ENCODE measurements at regions not wholly inside any gene's neighbourhood (a gene's known extent, or its start where the extent isn't known, plus 50 kb on each side); places are given as distances from the start of the nearest gene placed in this dataset.

DNA sequence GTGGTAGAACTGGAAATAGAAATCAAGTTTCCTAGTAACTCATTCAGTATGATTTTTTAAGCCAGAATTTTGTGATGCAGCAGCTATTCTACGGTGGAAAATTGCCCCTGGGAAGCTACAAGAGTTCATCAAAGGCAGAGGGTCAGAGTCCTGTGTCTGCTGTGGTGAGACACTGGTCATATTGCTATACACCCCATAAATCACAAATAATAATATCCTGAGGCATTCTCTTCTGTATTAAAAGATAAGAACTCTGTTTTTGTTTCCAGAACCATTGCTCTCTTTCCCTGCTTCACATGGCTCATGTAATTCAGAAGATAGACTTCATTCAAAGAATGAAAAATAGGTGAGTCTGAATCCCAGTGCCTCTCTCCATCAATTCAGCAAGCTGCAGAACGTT is 188.8 kb upstream of the NOCT start:
- no peak for ATAC-seq

DNA sequence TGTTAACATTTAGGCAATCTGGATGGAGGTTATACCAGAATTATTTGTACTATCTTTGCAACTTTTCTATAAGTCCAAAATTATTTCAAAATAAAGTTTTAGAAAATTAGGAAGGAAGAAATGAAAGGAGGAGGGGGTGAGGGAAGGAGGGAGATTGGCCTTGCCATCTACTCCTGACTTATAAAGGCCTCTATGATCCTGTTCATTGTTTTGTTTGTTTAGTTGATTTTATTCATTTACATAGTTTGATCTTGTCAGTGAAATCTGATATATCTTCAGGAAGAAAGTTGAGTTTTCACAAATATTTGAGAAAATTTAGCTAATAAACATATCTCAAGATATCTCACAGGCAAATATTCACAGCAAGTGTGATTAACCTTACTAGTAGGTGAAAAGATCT is 189.3 kb upstream of the NOCT start:
- ChIA-PET POLR2A (ENCODE audit: unreplicated experiment) (no interaction called here), CTCF (no interaction called here)
- Histone ChIP-seq H3K9me3 (ENCODE audit: low read length) (no peaks in the 10 kb centered on the region), H2AFZ (ENCODE audit: low read length) (no peak overlapping the region), H3F3A (ENCODE audit: low read length, unreplicated experiment) (no peaks in the 10 kb centered on the region), H3K79me2 (ENCODE audit: low read length) (no peaks in the 10 kb centered on the region), H4K20me1 (ENCODE audit: low read length) (no peaks in the 10 kb centered on the region), H3K4me1 (ENCODE audit: insufficient read depth, low read length) (no peaks in the 10 kb centered on the region), H3K36me3 (ENCODE audit: low read depth, low read length) (no peaks in the 10 kb centered on the region), H3K27me3 (ENCODE audit: low read length) (no peaks in the 10 kb centered on the region), H3K9me2 (replicated peaks; ENCODE audit: low read length) (no peaks in the 10 kb centered on the region), H3K9ac (ENCODE audit: low read length) (no peak overlapping the region), H3K4me3 (ENCODE audit: low read length) (no peak overlapping the region), H3K27ac (ENCODE audit: low read length) (no peak overlapping the region), H3K4me2 (ENCODE audit: low read length) (no peak overlapping the region)
- ATAC-seq (peak; percentile 55), DNase-seq (no peak)
- BruUV-seq (replicated peaks) = no TSS peak
- TF ChIP-seq EZH2 (IDR thresholded peaks at IDR 0.05; ENCODE audit: low read length, unreplicated experiment) = no peak
- no peak for TF ChIP-seq EZH2phosphoT487 (IDR thresholded peaks at IDR 0.05; ENCODE audit: borderline replicate concordance, low read length)
- TF ChIP-seq, protein P1, sequence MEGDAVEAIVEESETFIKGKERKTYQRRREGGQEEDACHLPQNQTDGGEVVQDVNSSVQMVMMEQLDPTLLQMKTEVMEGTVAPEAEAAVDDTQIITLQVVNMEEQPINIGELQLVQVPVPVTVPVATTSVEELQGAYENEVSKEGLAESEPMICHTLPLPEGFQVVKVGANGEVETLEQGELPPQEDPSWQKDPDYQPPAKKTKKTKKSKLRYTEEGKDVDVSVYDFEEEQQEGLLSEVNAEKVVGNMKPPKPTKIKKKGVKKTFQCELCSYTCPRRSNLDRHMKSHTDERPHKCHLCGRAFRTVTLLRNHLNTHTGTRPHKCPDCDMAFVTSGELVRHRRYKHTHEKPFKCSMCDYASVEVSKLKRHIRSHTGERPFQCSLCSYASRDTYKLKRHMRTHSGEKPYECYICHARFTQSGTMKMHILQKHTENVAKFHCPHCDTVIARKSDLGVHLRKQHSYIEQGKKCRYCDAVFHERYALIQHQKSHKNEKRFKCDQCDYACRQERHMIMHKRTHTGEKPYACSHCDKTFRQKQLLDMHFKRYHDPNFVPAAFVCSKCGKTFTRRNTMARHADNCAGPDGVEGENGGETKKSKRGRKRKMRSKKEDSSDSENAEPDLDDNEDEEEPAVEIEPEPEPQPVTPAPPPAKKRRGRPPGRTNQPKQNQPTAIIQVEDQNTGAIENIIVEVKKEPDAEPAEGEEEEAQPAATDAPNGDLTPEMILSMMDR (conservative IDR thresholded peaks at IDR 0.05; ENCODE audit: low read depth, low read length) = no peak
- intact Hi-C loops (cut with micrococcal nuclease) = no loop called here

More for the DNA sequence above, 188.8 kb upstream of the NOCT start:
- TF ChIP-seq EZH2phosphoT487 (IDR thresholded peaks at IDR 0.05; ENCODE audit: borderline replicate concordance, low read length) (no peak), EZH2 (IDR thresholded peaks at IDR 0.05; ENCODE audit: low read length, unreplicated experiment) (no peak)
- TF ChIP-seq, protein P1 (conservative IDR thresholded peaks at IDR 0.05; ENCODE audit: low read depth, low read length) = no peak
- Histone ChIP-seq H3F3A (ENCODE audit: low read length, unreplicated experiment) (no peaks in the 10 kb centered on the region), H3K4me1 (ENCODE audit: insufficient read depth, low read length) (no peaks in the 10 kb centered on the region), H3K36me3 (ENCODE audit: low read depth, low read length) (no peaks in the 10 kb centered on the region), H3K9ac (ENCODE audit: low read length) (no peak overlapping the region), H2AFZ (ENCODE audit: low read length) (no peak overlapping the region), H3K9me2 (replicated peaks; ENCODE audit: low read length) (no peaks in the 10 kb centered on the region), H3K4me3 (ENCODE audit: low read length) (no peak overlapping the region), H3K27me3 (ENCODE audit: low read length) (no peaks in the 10 kb centered on the region), H3K79me2 (ENCODE audit: low read length) (no peaks in the 10 kb centered on the region), H3K27ac (ENCODE audit: low read length) (no peak overlapping the region), H3K4me2 (ENCODE audit: low read length) (no peak overlapping the region), H3K9me3 (ENCODE audit: low read length) (no peaks in the 10 kb centered on the region), H4K20me1 (ENCODE audit: low read length) (no peaks in the 10 kb centered on the region)
- CTCF ChIA-PET = no interaction called here
- BruUV-seq (replicated peaks) = no TSS peak
- DNase-seq = no peak
- POLR2A ChIA-PET (ENCODE audit: unreplicated experiment) = no interaction called here
- intact Hi-C loops (cut with micrococcal nuclease) = no loop called here

DNA sequence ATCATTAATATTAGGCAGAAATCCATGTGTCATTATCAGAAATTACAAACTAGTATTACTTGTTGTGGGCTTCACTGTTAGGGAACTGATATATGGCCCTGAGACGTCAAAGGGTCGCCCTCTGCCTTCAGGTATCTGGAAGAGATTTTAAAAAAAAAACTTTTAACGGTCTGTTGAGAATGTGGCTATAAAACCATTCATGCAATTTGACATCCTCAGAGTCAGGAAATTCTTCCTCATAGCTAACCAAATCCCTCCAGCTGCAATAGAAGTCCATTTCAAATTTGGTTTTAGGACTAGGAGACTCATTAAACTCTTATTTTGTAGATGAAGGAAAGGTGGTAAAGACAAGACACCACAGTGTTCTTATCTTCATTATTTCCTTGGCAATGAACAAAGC is 194.2 kb upstream of the NOCT start:
- Histone ChIP-seq H3K9ac (ENCODE audit: low read length) (no peak overlapping the region), H3K9me2 (replicated peaks; ENCODE audit: low read length) (no peaks in the 10 kb centered on the region), H3K4me3 (ENCODE audit: low read length) (no peak overlapping the region), H4K20me1 (ENCODE audit: low read length) (no peaks in the 10 kb centered on the region), H3K36me3 (ENCODE audit: low read depth, low read length) (no peaks in the 10 kb centered on the region), H2AFZ (ENCODE audit: low read length) (no peak overlapping the region), H3K27ac (ENCODE audit: low read length) (no peak overlapping the region), H3K4me1 (ENCODE audit: insufficient read depth, low read length) (no peaks in the 10 kb centered on the region), H3K4me2 (ENCODE audit: low read length) (no peak overlapping the region), H3K27me3 (ENCODE audit: low read length) (no peaks in the 10 kb centered on the region), H3K79me2 (ENCODE audit: low read length) (no peaks in the 10 kb centered on the region), H3F3A (ENCODE audit: low read length, unreplicated experiment) (no peaks in the 10 kb centered on the region), H3K9me3 (ENCODE audit: low read length) (no peaks in the 10 kb centered on the region)
- no peak for TF ChIP-seq EZH2 (IDR thresholded peaks at IDR 0.05; ENCODE audit: low read length, unreplicated experiment)
- TF ChIP-seq, protein P1 (conservative IDR thresholded peaks at IDR 0.05; ENCODE audit: low read depth, low read length) = no peak
- TF ChIP-seq EZH2phosphoT487 (IDR thresholded peaks at IDR 0.05; ENCODE audit: borderline replicate concordance, low read length) = no peak
- intact Hi-C loops (cut with micrococcal nuclease) = no loop called here
- no TSS peak for BruUV-seq (replicated peaks)
- DNase-seq = no peak
- no peak for ATAC-seq
- ChIA-PET CTCF (no interaction called here), POLR2A (ENCODE audit: unreplicated experiment) (no interaction called here)

Data from PC-3 (cell line).